HG03066 (cell line): ENCODE measurements at regions not wholly inside any gene's neighbourhood (a gene's known extent, or its start where the extent isn't known, plus 50 kb on each side); places are given as distances from the start of the nearest gene placed in this dataset.

ENCODE experiments used
- ATAC-seq: cut with Tn5 transposase; IDR thresholded peaks from one replicate; pipeline ENCODE4 v1.9.1; 2021; ENCODE audit warnings: low read depth; ENCODE audit not compliant: unreplicated experiment

DNA sequence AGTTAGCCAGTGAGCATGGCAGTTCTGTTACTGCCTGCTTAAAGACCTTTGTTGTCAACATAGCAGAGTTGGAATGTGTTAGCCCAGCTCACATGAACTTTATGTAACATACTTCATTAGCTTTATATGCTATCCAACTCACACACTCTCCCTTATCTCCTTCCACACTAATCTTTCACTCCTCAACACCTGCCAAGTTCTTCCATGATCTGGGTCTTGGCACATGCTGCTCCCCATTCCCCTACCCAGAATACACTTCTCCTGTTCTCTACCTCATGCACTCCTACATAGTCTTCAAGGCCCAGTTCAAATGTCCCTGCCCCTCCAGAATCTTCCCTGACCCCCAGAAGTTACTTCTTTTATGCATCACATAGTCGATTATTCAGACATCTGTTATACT lies 179.3 kb downstream of the KATNAL1 start:
- ATAC-seq, result no peak

DNA sequence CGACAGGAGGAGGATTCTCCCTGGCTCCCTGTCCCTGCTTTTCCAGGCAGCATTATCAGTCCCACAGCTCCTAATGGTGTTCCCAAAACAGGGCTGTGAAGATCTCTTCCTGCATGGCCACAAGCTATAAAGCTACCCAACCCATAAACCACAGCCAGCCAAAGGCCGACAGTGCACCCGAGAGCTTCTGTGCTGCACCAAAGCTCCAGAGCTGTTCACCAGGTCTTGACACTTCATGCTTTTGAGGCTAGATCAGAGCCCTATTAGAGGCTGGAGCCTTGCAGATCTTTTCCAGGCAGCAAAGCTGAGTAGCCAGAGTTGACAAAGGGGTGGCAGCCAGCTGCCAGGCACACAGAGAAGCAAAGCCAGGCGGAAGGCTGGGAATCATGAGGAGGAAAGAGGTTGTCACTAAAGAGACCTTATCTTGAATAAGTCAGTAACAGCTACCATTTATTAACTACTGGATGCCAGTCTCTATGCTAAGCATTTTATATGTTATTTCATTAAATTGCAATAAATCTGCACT lies 180.4 kb downstream of the KATNAL1 start:
- no peak for ATAC-seq

DNA sequence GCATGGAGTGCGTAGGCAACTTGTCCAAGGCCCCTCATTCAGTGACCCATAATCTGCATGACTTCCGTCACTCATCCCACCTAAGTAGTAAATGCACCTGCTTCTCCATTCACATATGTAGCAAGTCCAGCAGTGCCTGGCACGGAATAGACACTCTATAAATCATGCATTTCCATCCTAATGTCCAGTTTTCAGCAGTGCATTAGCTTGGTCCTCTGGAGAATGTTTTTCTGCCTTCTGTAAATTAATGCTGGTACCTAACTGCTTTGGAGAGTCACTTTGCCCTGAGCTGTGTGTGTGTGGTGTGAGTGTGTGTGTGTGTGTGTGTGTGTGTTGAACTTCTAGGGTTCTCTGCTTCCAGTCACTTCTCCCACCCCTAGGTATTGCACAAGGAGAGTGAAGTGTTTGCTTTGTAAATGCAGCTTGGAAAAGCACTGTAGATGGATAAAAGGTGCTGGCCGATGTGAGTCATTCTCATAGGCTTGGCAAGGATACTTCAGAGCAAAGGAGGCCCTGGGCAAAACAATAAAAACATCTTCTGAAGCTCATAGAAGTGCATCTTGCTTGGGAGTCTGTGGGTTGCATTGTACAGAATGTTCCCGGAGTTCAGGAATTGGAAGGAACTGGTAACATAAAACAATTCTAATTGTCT lies 181.8 kb downstream of the KATNAL1 start:
- no peak for ATAC-seq

DNA sequence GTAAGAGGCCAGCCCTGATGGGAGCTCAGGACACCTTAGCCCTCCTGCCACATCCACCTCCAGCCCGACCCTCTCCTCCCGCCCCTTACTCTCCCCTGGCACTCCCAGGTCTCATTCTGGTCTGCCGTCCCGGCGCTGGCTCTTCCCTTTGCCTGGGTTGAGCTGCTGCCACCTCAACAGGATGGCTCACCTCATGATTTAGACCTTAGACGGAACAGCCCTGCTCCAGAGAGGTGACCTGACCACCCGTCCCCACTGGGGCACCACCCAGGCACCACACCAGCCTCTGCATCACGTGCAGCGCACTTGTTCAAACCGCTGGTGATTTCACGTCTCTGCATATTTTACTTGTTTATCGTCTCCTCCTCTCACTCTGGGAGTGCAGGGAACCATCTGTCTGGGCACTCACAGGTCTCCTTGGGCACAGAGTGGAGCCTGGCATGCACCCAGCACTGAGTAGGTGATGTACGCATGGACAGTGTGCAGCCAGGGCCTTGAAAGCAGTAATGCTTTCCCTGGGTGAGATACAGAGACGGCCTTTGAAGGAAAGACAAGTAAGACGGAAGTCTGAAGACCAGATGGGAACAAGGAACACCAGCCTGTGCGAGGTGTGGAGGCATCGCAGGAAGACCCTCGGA lies 183.1 kb downstream of the KATNAL1 start:
- ATAC-seq, result no peak

DNA sequence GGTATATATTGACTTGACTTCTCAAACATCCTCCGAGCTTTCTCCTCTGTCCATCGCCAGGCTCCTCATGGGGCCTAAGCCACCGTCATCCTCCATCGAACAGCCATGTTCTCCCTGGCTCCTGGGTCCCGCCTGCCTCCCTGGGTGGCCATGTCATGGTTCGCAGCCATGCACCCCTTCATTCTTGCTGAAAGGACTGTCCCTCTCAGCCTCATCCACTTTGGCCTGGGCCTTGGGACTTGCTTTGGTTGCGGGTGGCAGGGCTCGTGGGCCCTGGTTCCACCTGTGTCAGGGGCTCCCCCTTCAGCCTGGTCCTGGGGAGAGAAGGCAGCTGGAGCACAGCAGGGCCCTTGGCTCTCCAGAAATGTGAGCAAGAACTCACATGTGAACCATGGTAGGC lies 183.8 kb downstream of the KATNAL1 start:
- no peak for ATAC-seq

DNA sequence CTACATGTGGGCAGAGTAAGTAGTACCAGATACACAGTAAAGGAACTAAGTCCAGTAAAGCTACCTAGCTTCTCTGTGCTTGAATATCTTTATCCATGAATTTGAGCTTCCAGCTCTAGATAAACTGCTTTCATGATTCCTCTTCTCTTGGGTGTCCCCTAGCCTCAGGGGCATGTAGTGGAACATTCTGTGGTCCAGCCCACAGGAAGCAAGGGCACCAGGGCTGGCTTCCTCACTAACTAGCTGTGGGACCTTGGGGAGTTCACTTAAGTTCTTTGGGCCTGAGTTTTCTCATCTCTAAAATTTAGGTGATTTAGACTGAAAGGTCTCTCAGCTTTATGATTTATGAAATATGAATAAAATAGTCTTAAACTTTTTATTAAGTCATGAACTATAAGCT lies 185.7 kb downstream of the KATNAL1 start:
- ATAC-seq, result no peak

DNA sequence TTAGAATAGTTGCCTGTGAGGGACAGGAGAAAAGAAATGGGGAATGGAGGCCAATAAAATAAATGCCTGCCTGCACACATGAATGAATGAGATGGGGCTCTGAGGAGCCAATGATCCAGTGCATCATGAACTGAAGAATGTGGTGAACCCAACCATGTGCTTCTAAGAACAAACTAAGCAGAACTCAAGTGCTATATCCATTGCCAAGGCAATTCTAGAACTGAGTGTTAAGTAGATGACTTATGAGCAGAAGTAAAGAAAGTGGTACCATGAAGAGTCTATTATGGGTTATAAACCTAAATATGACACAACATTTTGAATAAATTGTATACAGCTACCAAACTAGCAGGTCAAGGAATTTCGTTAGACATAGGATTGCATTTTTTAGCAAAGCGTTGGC lies 186.1 kb downstream of the KATNAL1 start:
- ATAC-seq, result no peak

DNA sequence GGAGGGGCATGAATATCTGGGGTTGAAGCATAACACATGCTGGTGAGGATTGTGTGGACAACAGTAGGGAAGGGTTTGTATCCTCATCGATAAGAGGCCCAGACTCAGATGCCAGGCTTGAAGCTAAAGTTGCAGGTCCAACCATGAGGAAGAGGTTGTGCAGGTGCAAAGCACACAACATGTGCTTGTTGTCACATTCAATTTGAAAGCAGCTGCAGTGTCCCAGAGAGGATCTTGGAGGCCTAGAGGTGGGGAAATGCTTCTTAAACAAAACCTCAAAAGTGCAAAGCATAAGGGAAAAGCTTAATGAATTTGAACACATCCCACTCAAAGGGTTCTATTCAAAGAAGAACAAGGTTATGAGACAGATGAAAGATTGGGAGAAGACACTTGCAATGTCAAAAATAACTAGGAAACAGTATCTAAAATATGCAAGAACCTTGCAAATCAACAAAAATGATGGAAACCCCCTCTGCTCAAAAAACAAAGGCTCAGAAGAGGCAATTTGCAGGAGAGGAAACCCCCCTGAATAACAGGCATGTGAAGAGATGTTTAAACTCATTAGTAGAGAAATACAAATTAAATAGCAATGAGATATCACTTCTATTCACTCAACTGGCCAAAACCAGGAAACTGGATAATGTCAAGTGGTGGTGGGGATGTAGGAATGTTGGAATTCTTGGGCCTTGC lies 187.1 kb downstream of the KATNAL1 start:
- ATAC-seq, result no peak

DNA sequence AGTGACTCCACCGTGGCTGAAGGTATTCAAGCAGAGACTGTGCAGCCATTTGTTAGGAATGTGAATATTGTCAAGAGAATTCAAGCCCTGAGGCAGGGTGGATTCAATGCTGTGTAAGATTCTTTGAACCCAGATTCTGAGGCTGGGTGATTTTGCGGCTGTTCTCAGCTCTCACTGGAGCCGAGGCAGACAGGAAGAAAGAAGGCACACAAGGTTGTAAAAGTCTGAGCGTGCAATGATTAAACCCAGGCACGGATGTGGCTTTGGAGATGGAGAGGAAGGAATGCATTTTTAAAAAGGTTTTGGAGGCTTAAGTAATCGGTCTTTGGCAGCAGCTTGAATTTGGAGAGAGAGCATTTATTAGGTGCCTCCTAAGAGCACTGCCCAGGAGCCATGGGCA lies 187.9 kb downstream of the KATNAL1 start:
- no peak for ATAC-seq

DNA sequence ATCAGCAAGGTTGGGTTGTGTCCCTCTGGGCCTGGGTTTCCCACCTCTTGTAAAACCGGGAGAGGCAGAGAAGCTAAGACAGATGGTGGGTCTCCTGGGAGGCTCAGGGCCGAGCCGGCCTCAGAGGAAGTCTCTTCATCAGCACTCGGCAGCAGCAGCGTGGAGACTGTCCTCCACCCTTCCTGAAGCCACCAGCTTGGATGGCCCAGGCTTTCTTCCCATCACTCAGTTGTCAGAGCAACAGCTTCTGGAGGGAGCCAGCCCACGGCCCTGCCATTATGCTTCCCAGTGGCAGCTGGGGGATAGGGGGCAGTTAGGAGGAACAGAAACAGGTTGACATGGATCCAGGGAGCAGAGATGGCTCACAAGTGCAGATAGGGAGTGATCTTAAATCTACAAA lies 191.0 kb downstream of the KATNAL1 start:
- no peak for ATAC-seq

DNA sequence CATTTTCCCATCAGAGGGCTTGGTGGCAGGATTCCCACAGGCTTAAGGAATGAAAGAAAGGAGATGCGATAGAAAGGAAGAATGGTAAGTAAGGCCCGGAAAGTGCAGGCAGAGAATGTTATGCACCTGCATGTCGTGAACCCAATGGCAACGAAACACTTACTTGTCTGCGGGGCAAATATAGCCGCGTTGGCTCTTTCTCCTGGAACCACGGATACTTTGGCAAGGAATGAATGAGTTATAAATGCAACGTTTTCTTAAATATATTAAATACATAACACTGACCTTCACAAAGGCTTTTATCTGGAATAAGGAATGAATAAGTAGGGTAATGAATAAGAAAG lies 192.1 kb downstream of the KATNAL1 start:
- ATAC-seq, result no peak

DNA sequence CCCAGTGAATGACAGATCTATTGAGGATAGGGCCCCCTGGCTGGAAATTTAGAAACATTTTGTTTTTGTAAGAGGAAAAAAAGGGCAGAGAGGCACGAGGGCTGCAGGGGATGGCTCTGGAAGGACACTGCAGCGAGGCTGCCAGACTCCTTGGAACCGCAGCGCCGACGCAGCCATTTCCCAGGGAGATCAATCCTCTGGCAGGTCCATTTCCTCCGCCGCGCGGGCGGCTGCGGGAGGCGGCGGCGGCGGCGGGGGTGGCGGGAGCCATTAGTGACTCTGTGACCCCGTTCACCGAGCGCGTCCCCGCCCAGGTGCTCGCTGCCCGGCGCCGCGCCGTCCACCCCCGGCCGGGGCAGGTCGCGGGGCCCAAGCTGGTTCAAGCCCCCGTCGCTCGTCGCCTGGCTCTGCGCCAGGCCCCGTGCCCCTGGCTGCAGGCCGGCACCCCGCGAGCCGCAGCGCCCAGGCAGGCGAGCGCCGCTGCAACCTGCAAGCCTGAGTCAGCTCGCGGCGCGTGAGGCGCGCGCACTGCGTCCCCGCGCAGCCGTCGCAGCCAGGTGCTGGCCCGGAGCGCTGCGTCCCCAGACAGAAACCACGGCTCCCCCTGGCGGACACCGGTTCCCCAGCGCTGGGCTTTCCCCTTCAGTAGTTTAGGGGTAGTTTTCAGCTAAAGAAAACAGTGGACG lies 192.6 kb downstream of the KATNAL1 start:
- ATAC-seq, result peak; percentile 69

DNA sequence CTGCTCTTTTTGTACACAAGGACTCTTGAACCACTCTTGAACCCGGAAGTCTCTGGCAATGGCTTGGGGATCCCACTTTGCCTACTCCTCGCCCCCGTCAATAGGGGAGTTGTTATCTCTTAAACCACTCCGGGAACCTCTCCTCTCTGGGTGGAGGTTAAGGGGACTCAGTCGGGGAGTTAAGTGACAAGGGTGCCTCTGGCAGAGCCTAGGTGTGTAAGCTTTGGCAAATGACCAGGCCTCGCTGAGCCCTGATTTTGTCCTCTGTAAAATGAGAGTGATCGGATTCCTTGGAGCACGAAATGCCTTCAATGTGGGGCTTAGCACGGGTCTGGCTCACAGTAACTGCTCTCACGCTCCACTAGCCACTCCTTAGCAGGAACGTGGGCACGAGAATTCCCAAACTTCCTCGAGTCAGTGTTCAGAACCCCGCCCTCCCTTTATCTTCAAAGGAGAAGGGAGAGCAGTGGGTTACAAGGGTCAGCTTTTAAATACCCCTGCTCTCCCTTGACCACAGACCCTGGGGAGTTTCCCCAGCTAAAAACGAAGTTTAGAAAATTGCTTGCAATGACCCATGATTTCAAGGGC lies 193.3 kb downstream of the KATNAL1 start:
- ATAC-seq, result no peak

DNA sequence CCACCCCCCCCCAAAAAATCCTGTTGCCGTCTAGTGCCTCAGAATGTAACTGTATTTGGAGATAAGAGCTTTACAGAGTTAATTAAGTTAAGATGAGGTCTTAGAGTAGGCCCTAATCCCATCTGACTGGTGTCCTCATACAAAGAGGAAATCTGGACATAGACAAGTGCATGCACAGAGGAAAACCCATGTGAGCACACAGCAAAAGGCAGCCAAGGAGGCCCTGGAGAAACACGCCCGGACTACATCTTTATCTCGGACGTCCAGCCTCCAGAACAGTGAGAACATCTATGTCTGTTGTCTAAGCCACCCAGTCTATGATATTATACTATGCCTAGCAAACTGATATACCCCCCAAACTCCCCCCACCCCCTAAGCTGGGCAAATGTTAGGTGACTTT lies 193.8 kb downstream of the KATNAL1 start:
- ATAC-seq, result no peak

DNA sequence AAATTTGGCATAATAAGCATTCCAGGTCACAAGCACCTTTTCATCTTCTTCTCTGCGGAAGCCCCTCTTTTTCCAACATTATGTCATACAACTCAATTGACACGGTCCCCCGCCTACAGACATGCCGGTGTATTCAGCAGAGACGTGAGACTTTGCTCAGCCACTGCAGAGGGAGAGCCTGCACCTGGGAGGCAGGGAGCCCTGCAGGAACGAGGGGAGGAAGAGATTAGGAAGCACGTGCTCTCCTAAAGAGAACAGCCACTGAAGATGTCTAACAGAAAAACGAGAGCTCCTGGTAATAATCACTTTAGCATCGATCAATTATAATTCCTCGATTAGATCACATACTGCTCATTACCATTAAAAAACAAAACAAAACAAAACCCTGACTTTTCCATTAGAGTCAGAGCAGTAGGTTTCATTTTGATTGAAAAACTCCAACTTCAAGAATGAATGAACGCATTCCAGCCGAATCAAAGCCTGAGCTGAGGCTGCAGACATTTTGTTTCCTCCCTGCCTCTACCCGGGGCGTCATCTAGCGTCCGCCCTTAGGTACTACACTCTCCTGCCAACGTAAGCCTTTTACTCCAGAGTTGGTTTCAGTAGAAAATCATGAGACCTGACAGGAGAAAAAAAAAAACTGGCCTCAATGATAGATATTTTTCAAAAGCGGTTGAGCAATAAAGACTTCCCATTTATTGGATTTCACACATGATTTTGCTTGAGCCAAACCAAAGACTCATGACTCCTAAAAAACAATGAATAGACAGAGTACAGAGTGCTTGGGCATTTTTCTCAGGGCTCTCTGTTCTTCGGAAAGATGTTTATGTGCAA lies 194.5 kb downstream of the KATNAL1 start:
- ATAC-seq, result no peak

DNA sequence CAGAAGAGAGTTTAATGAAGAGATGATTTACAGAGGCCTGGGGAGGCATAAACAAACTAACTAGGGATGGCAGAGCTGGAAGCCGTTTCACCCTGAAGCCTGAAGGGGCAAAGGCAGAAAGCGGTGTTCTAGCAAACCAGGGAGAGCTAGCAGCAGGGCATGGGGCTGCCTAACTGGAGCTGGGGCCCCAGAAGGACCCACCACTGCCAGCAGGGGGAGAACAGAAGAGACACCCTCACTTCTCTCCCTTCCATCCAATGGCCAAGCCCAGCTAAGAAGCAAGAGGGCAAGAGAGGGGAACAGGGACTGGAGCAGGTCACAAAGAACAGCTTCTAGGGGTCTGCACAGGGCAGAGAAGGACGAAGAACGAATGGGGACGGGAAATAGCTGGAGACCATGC lies 195.5 kb downstream of the KATNAL1 start:
- ATAC-seq, result no peak

DNA sequence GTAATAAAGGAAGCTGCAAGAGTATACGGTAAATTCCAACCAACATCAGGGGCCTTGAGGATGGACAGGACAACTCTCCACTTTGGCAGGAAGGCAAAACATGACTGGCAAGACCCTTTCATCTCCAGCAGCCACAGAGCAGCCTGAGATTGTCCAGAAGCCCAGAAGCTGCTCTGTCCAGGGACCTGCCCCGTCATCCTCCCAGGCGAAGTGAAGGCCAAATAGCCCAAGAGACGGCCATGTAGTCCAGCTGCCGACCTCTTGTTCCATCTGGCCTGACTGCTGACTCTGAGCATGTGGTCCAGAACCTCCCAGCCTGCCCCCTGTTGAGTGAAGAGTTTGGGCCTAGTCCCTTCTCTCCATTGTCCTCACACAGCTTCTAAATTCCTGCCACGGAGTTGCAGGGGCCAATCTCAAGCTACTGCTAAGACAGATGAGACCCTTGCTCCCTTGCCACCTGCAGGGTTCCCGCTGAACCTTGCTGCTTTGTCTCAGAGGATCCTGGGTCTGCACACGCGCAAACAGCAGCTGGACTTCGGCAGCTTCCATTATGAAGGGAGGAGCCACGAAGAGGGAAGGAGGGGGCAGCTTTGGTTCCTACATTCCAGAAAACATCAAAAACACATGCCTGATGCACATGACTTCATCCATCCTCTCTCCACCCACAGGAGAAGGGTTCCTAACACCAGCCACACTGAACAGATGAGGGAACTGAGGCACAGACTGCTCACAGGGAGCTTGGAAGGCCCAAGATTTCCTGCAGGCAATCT lies 196.9 kb downstream of the KATNAL1 start:
- ATAC-seq, result no peak

DNA sequence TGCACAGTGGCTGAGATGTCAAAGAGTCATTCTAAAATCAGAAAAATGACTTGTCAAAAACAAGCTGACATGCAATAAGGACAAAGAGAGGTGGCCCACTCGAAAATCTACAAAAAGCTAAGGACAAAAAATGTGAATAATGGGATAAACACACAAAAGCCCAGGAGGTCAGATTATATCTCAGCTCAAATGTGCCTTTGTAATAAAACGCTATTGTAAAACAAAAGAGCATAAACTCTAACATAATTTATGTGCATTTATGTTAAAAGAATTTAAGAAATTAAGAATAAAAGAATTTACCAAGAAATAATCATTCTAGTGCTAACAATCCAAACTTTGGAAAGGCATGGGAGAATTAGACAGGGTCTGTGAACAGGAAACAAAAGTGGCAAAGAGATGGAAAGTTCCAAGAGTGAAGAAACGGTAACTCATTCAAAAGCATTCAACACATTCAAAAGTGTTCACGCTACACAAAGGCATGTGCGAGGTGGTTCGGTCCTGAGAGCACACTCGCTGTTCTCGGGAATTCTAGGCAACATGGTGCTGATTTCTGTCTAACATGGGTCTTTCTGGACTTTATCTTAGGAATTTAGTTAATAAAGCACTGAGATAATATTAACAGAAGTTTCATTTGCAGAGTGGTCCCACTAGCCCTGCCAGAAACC lies 197.7 kb downstream of the KATNAL1 start:
- no peak for ATAC-seq

DNA sequence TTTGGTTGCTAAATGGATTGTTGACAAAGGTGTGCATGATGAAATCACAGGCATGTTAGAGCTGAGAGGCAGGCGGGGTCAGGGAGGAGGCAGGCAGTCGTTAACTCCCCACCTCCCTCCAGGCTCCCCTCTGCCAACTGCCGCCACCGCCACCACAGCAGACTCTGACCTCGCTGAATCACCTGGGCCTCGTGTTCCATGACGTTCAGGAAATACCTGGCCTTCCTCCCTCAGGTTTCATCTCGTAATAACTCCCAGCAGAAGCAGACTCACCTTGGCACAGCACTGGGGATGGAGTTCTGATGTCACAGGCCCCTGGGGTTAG lies 198.5 kb downstream of the KATNAL1 start:
- ATAC-seq, result no peak
